ENCODE measurements at regions not wholly inside any gene's neighbourhood (a gene's known extent, or its start where the extent isn't known, plus 50 kb on each side); places are given as distances from the start of the nearest gene placed in this dataset.

GRCh38 chr17:73986641-73987177 is 216.8 kb upstream of the RPL38 start:
- no peaks in the 10 kb centered on the region for H3K27me3 ChIP-seq
- DNase-seq (no peak), ATAC-seq (no peak)
- H3K36me3 ChIP-seq (replicated peaks in 1 of 2; ENCODE audit: insufficient read depth in 1 of 2, low read depth in 2 of 2) = no peaks in the 10 kb centered on the region
- H3K27ac ChIP-seq = no peak overlapping the region
- H3K9me3 ChIP-seq = no peaks in the 10 kb centered on the region
- H3K4me3 ChIP-seq = no peak overlapping the region
- 65 to 76% methylated on average over 8 to 9 of the region's 9 CpGs for WGBS, 2 donors
- no peak for TF ChIP-seq POLR2A (IDR thresholded peaks at IDR 0.05)
- TF ChIP-seq CTCF (IDR thresholded peaks at IDR 0.05) = no peak
- intact Hi-C loops (cut with DNase I) = no loop called here
- no peaks in the 10 kb centered on the region for H3K4me1 ChIP-seq

GRCh38 chr17:73987395-73987794 is 216.1 kb upstream of the RPL38 start:
- Histone ChIP-seq H3K27ac (no peak overlapping the region), H3K9me3 (no peaks in the 10 kb centered on the region), H3K27me3 (no peaks in the 10 kb centered on the region), H3K36me3 (replicated peaks in 1 of 2; ENCODE audit: insufficient read depth in 1 of 2, low read depth in 2 of 2) (no peaks in the 10 kb centered on the region), H3K4me1 (no peaks in the 10 kb centered on the region), H3K4me3 (no peak overlapping the region)
- DNase-seq (no peak), ATAC-seq (no peak)
- no peak for TF ChIP-seq CTCF (IDR thresholded peaks at IDR 0.05)
- no peak for TF ChIP-seq POLR2A (IDR thresholded peaks at IDR 0.05)
- WGBS, 2 donors = 85 to 88% methylated on average over 1 to 9 of the region's 9 CpGs
- intact Hi-C loops (cut with DNase I) = no loop called here

- intact Hi-C loops (cut with DNase I) = no loop called here
- WGBS, 2 donors = 47 to 49% methylated on average over 16 of the region's 16 CpGs
- Histone ChIP-seq H3K4me3 (no peak overlapping the region), H3K27ac (no peak overlapping the region), H3K9me3 (no peaks in the 10 kb centered on the region), H3K36me3 (replicated peaks in 1 of 2; ENCODE audit: insufficient read depth in 1 of 2, low read depth in 2 of 2) (no peaks in the 10 kb centered on the region), H3K4me1 (no peaks in the 10 kb centered on the region), H3K27me3 (no peaks in the 10 kb centered on the region)
- TF ChIP-seq CTCF (IDR thresholded peaks at IDR 0.05) (no peak), POLR2A (IDR thresholded peaks at IDR 0.05) (no peak)
- no peak for DNase-seq
- no peak for ATAC-seq
Observed at GRCh38 chr17:73987845-73988509, 215.5 kb upstream of the RPL38 start.

GRCh38 chr17:73989671-73990070 is 213.8 kb upstream of the RPL38 start:
- Histone ChIP-seq H3K9me3 (no peaks in the 10 kb centered on the region), H3K4me1 (no peaks in the 10 kb centered on the region), H3K27ac (no peak overlapping the region), H3K27me3 (no peaks in the 10 kb centered on the region), H3K36me3 (replicated peaks in 1 of 2; ENCODE audit: insufficient read depth in 1 of 2, low read depth in 2 of 2) (no peaks in the 10 kb centered on the region), H3K4me3 (no peak overlapping the region)
- TF ChIP-seq CTCF (IDR thresholded peaks at IDR 0.05) = no peak
- TF ChIP-seq POLR2A (IDR thresholded peaks at IDR 0.05) = no peak
- intact Hi-C loops (cut with DNase I) = no loop called here
- WGBS, 2 donors = 29 to 45% methylated on average over 12 to 14 of the region's 14 CpGs
- DNase-seq (peak in 1 of 4 donors; percentile 14), ATAC-seq (no peak)

- intact Hi-C loops (cut with DNase I) = no loop called here
- Histone ChIP-seq H3K36me3 (replicated peaks in 1 of 2; ENCODE audit: insufficient read depth in 1 of 2, low read depth in 2 of 2) (no peaks in the 10 kb centered on the region), H3K4me1 (no peaks in the 10 kb centered on the region), H3K9me3 (no peaks in the 10 kb centered on the region), H3K27me3 (no peaks in the 10 kb centered on the region), H3K27ac (no peak overlapping the region), H3K4me3 (no peak overlapping the region)
- ATAC-seq = no peak
- no peak for DNase-seq
- WGBS, 2 donors = 86 to 93% methylated on average over 7 of the region's 7 CpGs
- TF ChIP-seq CTCF (IDR thresholded peaks at IDR 0.05) (no peak), POLR2A (IDR thresholded peaks at IDR 0.05) (no peak)
Observed at GRCh38 chr17:73990290-73990689, 213.2 kb upstream of the RPL38 start.

Data from body of pancreas (tissue), 4 donors.